SU-DHL-6 (cell line): ENCODE measurements at regions not wholly inside any gene's neighbourhood (a gene's known extent, or its start where the extent isn't known, plus 50 kb on each side); places are given as distances from the start of the nearest gene placed in this dataset.

Source experiments
- H2AFZ ChIP-seq: fragments of 200-600 bp; sonication (generic); 2 replicates; pipeline ENCODE4 v1.6.1; 2014; ENCODE audit warnings: low read depth, mild to moderate bottlenecking, moderate library complexity, mixed read lengths, antibody characterized with exemption, low read length; ENCODE audit not compliant: severe bottlenecking
- H3F3A ChIP-seq: fragments of 200-600 bp; shearing (Covaris generic); 2 replicates; pipeline ENCODE4 v1.6.0; 2016; ENCODE audit warnings: antibody characterized with exemption, mild to moderate bottlenecking; ENCODE audit not compliant: insufficient read depth
- H3K27ac ChIP-seq: fragments of 200-600 bp; sonication (generic); 2 replicates; pipeline ENCODE4 v1.5.1; 2016; ENCODE audit warnings: low read depth, mild to moderate bottlenecking, low read length, moderate library complexity, mixed read lengths
- H3K27me3 ChIP-seq: fragments of 200-600 bp; sonication (generic), shearing (Covaris generic); 2 replicates; pipeline ENCODE4 v1.6.0; 2014; ENCODE audit warnings: mild to moderate bottlenecking, low read length
- H3K36me3 ChIP-seq: fragments of 200-600 bp; sonication (generic); 2 replicates; pipeline ENCODE4 v1.6.1; 2014; ENCODE audit warnings: mild to moderate bottlenecking, low read length, mixed read lengths
- H3K4me2 ChIP-seq: fragments of 300-600, 200-600 bp; shearing (Covaris generic), sonication (generic); 2 replicates; pipeline ENCODE4 v1.6.0; 2014; ENCODE audit warnings: low read length, low read depth, mild to moderate bottlenecking; ENCODE audit not compliant: poor library complexity, severe bottlenecking
- H3K4me3 ChIP-seq: fragments of 200-600 bp; sonication (generic); 2 replicates; pipeline ENCODE4 v1.5.1; 2014; ENCODE audit warnings: antibody characterized with exemption, low read length, mild to moderate bottlenecking, mixed read lengths; ENCODE audit not compliant: insufficient read depth, poor library complexity, severe bottlenecking
- H3K79me2 ChIP-seq: fragments of 200-600 bp; sonication (generic); 2 replicates; pipeline ENCODE4 v1.6.1; 2014; ENCODE audit warnings: mild to moderate bottlenecking, low read length, moderate library complexity; ENCODE audit not compliant: insufficient read depth
- H3K9ac ChIP-seq: fragments of 200-600 bp; sonication (generic); 2 replicates; pipeline ENCODE4 v1.7.0; 2014; ENCODE audit warnings: mild to moderate bottlenecking, low read length
- H3K9me2 ChIP-seq: fragments of 200-600 bp; sonication (generic); replicated peaks from 2 replicates; pipeline ENCODE4 v1.6.1; 2014; ENCODE audit warnings: low read length; ENCODE audit not compliant: insufficient read depth
- H3K9me3 ChIP-seq: fragments of 200-600 bp; sonication (generic); 2 replicates; pipeline ENCODE4 v1.6.1; 2014; ENCODE audit warnings: low read length, mixed read lengths; ENCODE audit not compliant: insufficient read depth
- H4K20me1 ChIP-seq: fragments of 200-600 bp; sonication (generic); 2 replicates; pipeline ENCODE4 v1.6.1; 2014; ENCODE audit warnings: low read depth, mild to moderate bottlenecking, antibody characterized with exemption, low read length, moderate library complexity, mixed read lengths
- CTCF ChIP-seq: fragments of 200-600 bp; sonication (generic); IDR thresholded peaks from one replicate; pipeline ENCODE4 v1.5.1; 2017; ENCODE audit warnings: antibody characterized with exemption, mild to moderate bottlenecking, low read length, moderate library complexity; ENCODE audit not compliant: insufficient read depth, poor library complexity, severe bottlenecking
- EZH2phosphoT487 ChIP-seq: fragments of 200-600 bp; sonication (generic), shearing (Covaris generic); conservative IDR thresholded peaks from 2 replicates; pipeline ENCODE4 v1.6.1; 2018; ENCODE audit warnings: mild to moderate bottlenecking, antibody characterized with exemption, low read length, moderate library complexity, mixed read lengths

GRCh38 chrX:69415698-69416097 lies 88.4 kb upstream of the NALF2 start:
- no peak for TF ChIP-seq EZH2phosphoT487
- TF ChIP-seq CTCF = no peak
- Histone ChIP-seq H3K27me3 (no peaks in the 10 kb centered on the region), H3K9me3 (no peaks in the 10 kb centered on the region), H2AFZ (no peak overlapping the region), H3F3A (no peaks in the 10 kb centered on the region), H3K79me2 (no peaks in the 10 kb centered on the region), H3K36me3 (no peaks in the 10 kb centered on the region), H3K4me2 (no peak overlapping the region), H3K27ac (no peak overlapping the region), H3K9me2 (no peaks in the 10 kb centered on the region), H3K4me3 (no peak overlapping the region), H4K20me1 (no peaks in the 10 kb centered on the region), H3K9ac (no peak overlapping the region)

- Histone ChIP-seq H4K20me1 (no peaks in the 10 kb centered on the region), H3K27ac (no peak overlapping the region), H3F3A (no peaks in the 10 kb centered on the region), H3K9ac (no peak overlapping the region), H3K36me3 (no peaks in the 10 kb centered on the region), H3K9me3 (no peaks in the 10 kb centered on the region), H3K9me2 (no peaks in the 10 kb centered on the region), H2AFZ (no peak overlapping the region), H3K4me2 (no peak overlapping the region), H3K4me3 (no peak overlapping the region), H3K27me3 (no peaks in the 10 kb centered on the region), H3K79me2 (no peaks in the 10 kb centered on the region)
- no peak for TF ChIP-seq CTCF
- TF ChIP-seq EZH2phosphoT487 = no peak
Observed at GRCh38 chrX:69412661-69413060, 91.5 kb upstream of the NALF2 start.

GRCh38 chrX:69398881-69399280 lies 105.2 kb upstream of the NALF2 start:
- Histone ChIP-seq H3K79me2 (no peaks in the 10 kb centered on the region), H3K9me2 (no peaks in the 10 kb centered on the region), H3K9ac (no peak overlapping the region), H3K27me3 (no peaks in the 10 kb centered on the region), H4K20me1 (no peaks in the 10 kb centered on the region), H3K9me3 (no peaks in the 10 kb centered on the region), H3F3A (no peaks in the 10 kb centered on the region), H2AFZ (no peak overlapping the region), H3K36me3 (no peaks in the 10 kb centered on the region), H3K4me2 (no peak overlapping the region), H3K27ac (no peak overlapping the region), H3K4me3 (no peak overlapping the region)
- no peak for TF ChIP-seq EZH2phosphoT487
- TF ChIP-seq CTCF = no peak

- Histone ChIP-seq H3K4me3 (no peak overlapping the region), H3K79me2 (no peaks in the 10 kb centered on the region), H3K36me3 (no peaks in the 10 kb centered on the region), H3K9ac (no peak overlapping the region), H3K9me2 (no peaks in the 10 kb centered on the region), H3K9me3 (no peaks in the 10 kb centered on the region), H2AFZ (no peak overlapping the region), H4K20me1 (no peaks in the 10 kb centered on the region), H3K27me3 (no peaks in the 10 kb centered on the region), H3K27ac (no peak overlapping the region), H3F3A (no peaks in the 10 kb centered on the region), H3K4me2 (no peak overlapping the region)
- TF ChIP-seq CTCF = no peak
- TF ChIP-seq EZH2phosphoT487 = no peak
Observed at GRCh38 chrX:69396916-69397315, 107.2 kb upstream of the NALF2 start.
